Heart right ventricle (tissue), 16 donors: ENCODE measurements at regions not wholly inside any gene's neighbourhood (a gene's known extent, or its start where the extent isn't known, plus 50 kb on each side); places are given as distances from the start of the nearest gene placed in this dataset.

Experiments
- ATAC-seq, 8 donors: fragments of 200-7000 bp; cut with Tn5 transposase; one replicate each; pipeline ENCODE4 v1.9.1; 2020; ENCODE audit warnings: mild to moderate bottlenecking in 8 of 8, moderate library complexity in 8 of 8, moderate number of reproducible peaks in 1 of 8
- DNase-seq, 2 donors: peaks; one replicate each; pipeline ENCODE4 v3.0.0-alpha.2; 2020
- H3K27ac ChIP-seq, 10 donors: fragments of 200-600 bp; sonication (generic) in 2 of 10; one replicate each; pipeline versions ENCODE4 v1.5.0 to v1.8.0; 2020 to 2022; ENCODE audit warnings: mild to moderate bottlenecking in 3 of 10
- H3K27me3 ChIP-seq, 7 donors: fragments of 200-600 bp; one replicate each; pipeline ENCODE4 v1.8.0; 2021 to 2022; ENCODE audit warnings: mild to moderate bottlenecking in 2 of 7
- H3K36me3 ChIP-seq, 9 donors: fragments of 200-600 bp; sonication (generic) in 1 of 9; one replicate each; pipeline versions ENCODE4 v1.5.0 to v1.8.0; 2020 to 2022; ENCODE audit warnings: mild to moderate bottlenecking in 2 of 9
- H3K4me1 ChIP-seq, 9 donors: fragments of 200-600 bp; sonication (generic) in 1 of 9; one replicate each; pipeline versions ENCODE4 v1.5.0 to v1.8.0; 2020 to 2022; ENCODE audit warnings: mild to moderate bottlenecking in 4 of 9
- H3K4me3 ChIP-seq, 10 donors: fragments of 200-600 bp; sonication (generic) in 2 of 10; one replicate each; pipeline versions ENCODE4 v1.5.0 to v1.8.0; 2020 to 2022; ENCODE audit warnings: mild to moderate bottlenecking in 7 of 10, moderate library complexity in 2 of 10
- H3K9me3 ChIP-seq, 11 donors: fragments of 200-600 bp in 10 of 11; sonication (generic) in 2 of 11; one replicate each; pipeline versions ENCODE4 v1.5.0 to v1.8.0; 2013 to 2022; ENCODE audit warnings: mild to moderate bottlenecking in 2 of 11, control low read depth in 1 of 11, moderate library complexity in 1 of 11
- CTCF ChIP-seq, 9 donors: fragments of 200-600 bp; sonication (generic) in 2 of 9; IDR thresholded peaks; one replicate each; pipeline versions ENCODE4 v1.5.0 to v1.8.0; 2021 to 2022; ENCODE audit warnings: antibody characterized with exemption in 9 of 9, mild to moderate bottlenecking in 5 of 9, moderate library complexity in 1 of 9
- WGBS, 2 donors: extraction: QIAGEN DNeasy Blood & Tissue Kit; methylation state at CpG; one replicate each; pipeline ENCODE4 v1.1.7; 2013; ENCODE audit warnings: inconsistent platforms in 1 of 2; 5-methylcytosine and 5-hydroxymethylcytosine counted together
- intact Hi-C, 10 donors: fragments of 100-400 bp; cut with DNase I; formaldehyde crosslinking; loops; one replicate each; pipeline versions ENCODE4 v1.11.1 to v1.14.2; 2022
- donor health status: Arrhythmogenic right ventricular cardiomyopathy.
- donor health status: ischemic (EF 13 %, LVEDD 7.1; RV severe dilation, severe dysfunction).
- donor health status: healthy with polysubstance abuse.
- donor health status: DM: no; HTN: yes; CAD: no.
- donor health status: DM: no; HTN: no; CAD: no.
- donor health status: ischemic (EF 25% LVEDD 6.9; RV normal size, moderate dysfunction).
- donor health status: ischemic (EF 25% LVEDD 5.7; RV mildly dilated, moderate dysfunction).
- donor health status: healthy.
- donor health status: DM: yes; HTN: yes; CAD: no.
- donor health status: Ischemic cardiomyopathy.
- donor health status: ischemic (EF 35%, LVEDD 5.7; RV mildly dilated, moderate dysfunction).
- donor health status: nonischemic (EF 11% LVEDD 7.7; RV severe dilation, severe dysfunction).
- donor health status: DM: yes; HTN: yes; CAD: no.
- donor health status: PGD.
- donor health status: ischemic (EF 29% LVEDD 5.4; RV normal size, mild dysfunction).
- donor health status: nonischemic (EF 23%, LVEDD 6.1; RV moderate dilation, normal function).

GRCh38 chr10:117746541-117747448 lies 204.2 kb downstream of the EMX2 start:
- TF ChIP-seq CTCF (IDR thresholded peaks at IDR 0.05) = no peak
- H3K36me3 ChIP-seq = no peaks in the 10 kb centered on the region
- no peak for DNase-seq
- H3K4me3 ChIP-seq = no peak overlapping the region
- no peaks in the 10 kb centered on the region for H3K9me3 ChIP-seq
- WGBS, 2 donors = 82 to 86% methylated on average over 9 of the region's 9 CpGs
- H3K27me3 ChIP-seq = peaks cover 0 to 16% (median 12%) of the 10 kb centered on the region in 7 donors
- H3K27ac ChIP-seq = no peak overlapping the region
- no peak for ATAC-seq
- intact Hi-C loops = no loop called here
- H3K4me1 ChIP-seq = no peaks in the 10 kb centered on the region

- Histone ChIP-seq H3K27me3 (peaks cover 0 to 13% (median 11%) of the 10 kb centered on the region in 7 donors), H3K9me3 (no peaks in the 10 kb centered on the region), H3K4me1 (no peaks in the 10 kb centered on the region), H3K4me3 (no peak overlapping the region), H3K27ac (no peak overlapping the region), H3K36me3 (no peaks in the 10 kb centered on the region)
- no peak for TF ChIP-seq CTCF (IDR thresholded peaks at IDR 0.05)
- no peak for DNase-seq
- WGBS, 2 donors = 75 to 79% methylated on average over 12 of the region's 12 CpGs
- intact Hi-C loops = no loop called here
- ATAC-seq = no peak
Measured at GRCh38 chr10:117747636-117748035, 205.1 kb downstream of the EMX2 start.

GRCh38 chr10:117748058-117748457 lies 205.5 kb downstream of the EMX2 start:
- H3K27me3 ChIP-seq = peaks cover 0 to 13% (median 8%) of the 10 kb centered on the region in 7 donors
- no peak for TF ChIP-seq CTCF (IDR thresholded peaks at IDR 0.05)
- intact Hi-C loops = no loop called here
- no peaks in the 10 kb centered on the region for H3K36me3 ChIP-seq
- no peaks in the 10 kb centered on the region for H3K9me3 ChIP-seq
- 79 to 83% methylated on average over 12 of the region's 12 CpGs for WGBS, 2 donors
- no peak overlapping the region for H3K4me3 ChIP-seq
- DNase-seq (no peak), ATAC-seq (no peak)
- H3K27ac ChIP-seq = no peak overlapping the region
- no peaks in the 10 kb centered on the region for H3K4me1 ChIP-seq

GRCh38 chr10:117750616-117751015 lies 208.1 kb downstream of the EMX2 start:
- intact Hi-C loops = no loop called here

More at GRCh38 chr10:117750616-117751015, 208.1 kb downstream of the EMX2 start:
- Histone ChIP-seq H3K27me3 (peaks cover 0 to 13% (median 4%) of the 10 kb centered on the region in 7 donors), H3K27ac (no peak overlapping the region), H3K36me3 (no peaks in the 10 kb centered on the region), H3K4me3 (no peak overlapping the region), H3K4me1 (no peaks in the 10 kb centered on the region), H3K9me3 (no peaks in the 10 kb centered on the region)
- TF ChIP-seq CTCF (IDR thresholded peaks at IDR 0.05) = no peak
- 84 to 85% methylated on average over 4 of the region's 4 CpGs for WGBS, 2 donors
- no peak for ATAC-seq
- DNase-seq = no peak
